IMR-90 (cell line): ENCODE measurements at regions not wholly inside any gene's neighbourhood (a gene's known extent, or its start where the extent isn't known, plus 50 kb on each side); places are given as distances from the start of the nearest gene placed in this dataset.
"Not testable (repeated sequence)": the region's sequence is repeated elsewhere in the genome, so short reads cannot be mapped to it uniquely, and the experiment has no call there.

ENCODE experiments used
- ATAC-seq: fragments of 200-7000 bp; cut with Tn5 transposase; 2 replicates; pipeline ENCODE4 v1.9.1; 2020; ENCODE audit warnings: low read depth, mild to moderate bottlenecking, moderate library complexity
- BruUV-seq: library from RNA; stranded (reverse); fragments of 400-500 nt; replicated peaks from 2 replicates; lab custom pipeline; 2021; lab: Mats Ljungman, UMichigan
- CTCF ChIA-PET: fragments of 300-600 bp; formaldehyde crosslinking; extraction: SDS; loops from one replicate; lab custom pipeline; 2021; ENCODE audit warnings: antibody characterized with exemption; lab: Yijun Ruan, JAX
- POLR2A ChIA-PET: fragments of 300-600 bp; sonication (Branson Sonifier 250); formaldehyde crosslinking; loops from one replicate; lab custom pipeline; 2022; ENCODE audit warnings: antibody characterized with exemption; ENCODE audit not compliant: unreplicated experiment; lab: Charles Lee
- DNase-seq: peaks from one replicate; pipeline ENCODE4 v3.0.0; 2013
- H2AFZ ChIP-seq: replicated peaks from 2 replicates; pipeline ENCODE3; 2013; ENCODE audit warnings: low read length, mild to moderate bottlenecking; ENCODE audit not compliant: poor library complexity
- H2AK5ac ChIP-seq: 2 replicates; pipeline ENCODE4 v1.6.1; 2013; ENCODE audit warnings: low read depth, low read length, inconsistent platforms
- H2AK9ac ChIP-seq: replicated peaks from 2 replicates; pipeline ENCODE3; 2013; ENCODE audit warnings: mild to moderate bottlenecking, low read depth, low read length, moderate library complexity; ENCODE audit not compliant: poor library complexity
- H2BK120ac ChIP-seq: 2 replicates; pipeline ENCODE4 v1.6.1; 2013; ENCODE audit warnings: low read depth, low read length, inconsistent platforms
- H2BK15ac ChIP-seq: 3 replicates; pipeline ENCODE4 v1.6.1; 2013; ENCODE audit warnings: low read depth, low read length, inconsistent platforms
- H2BK20ac ChIP-seq: 2 replicates; pipeline ENCODE4 v1.6.1; 2013; ENCODE audit warnings: low read depth, mild to moderate bottlenecking, inconsistent platforms, low read length, moderate library complexity
- H2BK5ac ChIP-seq: 2 replicates; pipeline ENCODE4 v1.6.1; 2013; ENCODE audit warnings: mild to moderate bottlenecking, low read depth, low read length, inconsistent platforms; ENCODE audit not compliant: poor library complexity, severe bottlenecking
- H3K14ac ChIP-seq: replicated peaks from 2 replicates; pipeline ENCODE4 v1.6.1; 2013; ENCODE audit warnings: low read depth, low read length, inconsistent platforms
- H3K18ac ChIP-seq: 2 replicates; pipeline ENCODE4 v1.6.1; 2013; ENCODE audit warnings: low read depth, low read length, control low read depth
- H3K23ac ChIP-seq: 2 replicates; pipeline ENCODE4 v1.6.1; 2013; ENCODE audit warnings: low read depth, low read length, inconsistent platforms
- H3K27ac ChIP-seq: 2 replicates; pipeline ENCODE4 v1.5.1; 2013; ENCODE audit warnings: mild to moderate bottlenecking, control low read depth, low read length; ENCODE audit not compliant: insufficient read depth
- H3K27me3 ChIP-seq: 2 replicates; pipeline ENCODE4 v1.6.1; 2013; ENCODE audit warnings: low read length; ENCODE audit not compliant: control insufficient read depth, insufficient read depth
- H3K36me3 ChIP-seq: 2 replicates; pipeline ENCODE4 v1.6.1; 2013; ENCODE audit warnings: low read length, mixed read lengths; ENCODE audit not compliant: control insufficient read depth, insufficient read depth
- H3K4ac ChIP-seq: 2 replicates; pipeline ENCODE4 v1.6.1; 2013; ENCODE audit warnings: low read depth, low read length, inconsistent platforms
- H3K4me1 ChIP-seq: 2 replicates; pipeline ENCODE4 v1.6.1; 2013; ENCODE audit warnings: low read length, mixed read lengths; ENCODE audit not compliant: control insufficient read depth, insufficient read depth
- H3K4me2 ChIP-seq: 2 replicates; pipeline ENCODE4 v1.6.1; 2013; ENCODE audit warnings: low read depth, mild to moderate bottlenecking, control low read depth, low read length, moderate library complexity
- H3K4me3 ChIP-seq: 2 replicates; pipeline ENCODE4 v1.5.1; 2013; ENCODE audit warnings: low read depth, mild to moderate bottlenecking, control low read depth, low read length, moderate library complexity; ENCODE audit not compliant: insufficient read depth
- H3K56ac ChIP-seq: 2 replicates; pipeline ENCODE4 v1.6.1; 2013; ENCODE audit warnings: low read length, inconsistent platforms; ENCODE audit not compliant: insufficient read depth; ENCODE audit errors: extremely low read depth
- H3K79me1 ChIP-seq, 2 experiments: 2 replicates each; pipeline ENCODE4 v1.6.1; 2013; ENCODE audit warnings: low read length in 2 of 2, inconsistent platforms in 1 of 2, low read depth in 1 of 2
- H3K9ac ChIP-seq: 2 replicates; pipeline ENCODE4 v1.6.1; 2013; ENCODE audit warnings: low read depth, low read length, control low read depth
- H3K9me1 ChIP-seq: 2 replicates; pipeline ENCODE4 v1.6.1; 2013; ENCODE audit warnings: low read length, inconsistent platforms; ENCODE audit not compliant: insufficient read depth
- H3K9me3 ChIP-seq: 2 replicates; pipeline ENCODE4 v1.6.1; 2013; ENCODE audit warnings: low read length; ENCODE audit not compliant: control insufficient read depth, insufficient read depth
- H4K20me1 ChIP-seq: 2 replicates; pipeline ENCODE4 v1.6.1; 2013; ENCODE audit warnings: low read length, inconsistent platforms; ENCODE audit not compliant: insufficient read depth
- H4K5ac ChIP-seq: 2 replicates; pipeline ENCODE4 v1.6.1; 2013; ENCODE audit warnings: mild to moderate bottlenecking, low read depth, low read length, control low read depth
- H4K8ac ChIP-seq, 2 experiments: 2 replicates each; pipeline ENCODE4 v1.6.1; 2013; ENCODE audit warnings: low read depth in 2 of 2, low read length in 2 of 2, control low read depth in 1 of 2, inconsistent platforms in 1 of 2
- H4K91ac ChIP-seq: 2 replicates; pipeline ENCODE4 v1.6.1; 2013; ENCODE audit warnings: low read depth, low read length, inconsistent platforms; ENCODE audit not compliant: insufficient read depth
- CEBPB ChIP-seq: IDR thresholded peaks from 2 replicates; pipeline ENCODE4 v1.6.1; 2012; ENCODE audit warnings: low read depth, low read length, improper control_type of control experiment
- WGBS, 2 experiments: methylation state at CpG; one replicate each; pipeline versions ENCODE4 v1.1.5 to v1.1.7; 2013; ENCODE audit warnings: missing lambda C conversion rate in 2 of 2; ENCODE audit not compliant: insufficient read length in 1 of 2; ENCODE audit errors: extremely low coverage in 2 of 2; 5-methylcytosine and 5-hydroxymethylcytosine counted together
- dilution Hi-C: fragments of 300-500 bp; cut with HindIII; formaldehyde crosslinking; loops from one replicate; pipeline ENCODE4 v1.14.3; 2018; ENCODE audit warnings: low sequenced_read_pairs; ENCODE audit not compliant: unreplicated experiment
- in situ Hi-C: fragments of 300-500 bp; cut with MboI; formaldehyde crosslinking; loops from 3 replicates; pipeline ENCODE4 v1.14.3; 2019; ENCODE audit warnings: low sequenced_read_pairs, inconsistent platforms, mixed read lengths
- intact Hi-C: fragments of 100-400 bp; cut with micrococcal nuclease; formaldehyde crosslinking; loops from 2 replicates; pipeline ENCODE4 v1.10.0; 2022

- Histone ChIP-seq H4K8ac (peak overlapping the region; percentile 29 to 73; a peak in 3 of 4 replicates), H3K23ac (peak overlapping the region; percentile 63), H2BK120ac (peak overlapping the region; percentile 96), H3K4ac (peak overlapping the region; percentile 95), H3K4me1 (peaks cover 11% of the 10 kb centered on the region), H2BK20ac (peak overlapping the region; percentile 97), H2AK5ac (peak overlapping the region; percentile 88), H3K14ac (peak overlapping the region; percentile 79), H4K91ac (peak overlapping the region; percentile 88), H2BK5ac (peak overlapping the region; percentile 74), H3K27ac (peak overlapping the region; percentile 9; the same call in 1 of the 2 replicates), H3K18ac (peak overlapping the region; percentile 24; the same call in 1 of the 2 replicates), H2BK15ac (peak overlapping the region; percentile 93)
- H4K20me1 ChIP-seq, CTCF ChIA-PET, H3K9me1 ChIP-seq, H4K5ac ChIP-seq, dilution Hi-C loops, H3K27me3 ChIP-seq, in situ Hi-C loops, H3K56ac ChIP-seq, intact Hi-C loops, H3K36me3 ChIP-seq, H3K9me3 ChIP-seq, H3K79me1 ChIP-seq, H2AK9ac ChIP-seq, H3K9ac ChIP-seq, H2AFZ ChIP-seq, POLR2A ChIA-PET, BruUV-seq, H3K4me3 ChIP-seq, H3K4me2 ChIP-seq: not testable (repeated sequence)
- DNase-seq: peak; percentile 73
- peak; percentile 41; the same call in 1 of the 2 replicates for ATAC-seq
- peak; percentile 30; the same call in 1 of the 2 replicates for TF ChIP-seq CEBPB
- 6% methylated on average over 2 of the region's 2 CpGs; no CpG with 5 or more reads in 1 of the 2 experiments for WGBS, 2 experiments
Observed at GRCh38 chr1:221958161-221958562, 216.3 kb upstream of the DUSP10 start.

GRCh38 chr1:221957350-221957749, 215.5 kb upstream of the DUSP10 start:
- ATAC-seq, POLR2A ChIA-PET, BruUV-seq: not testable (repeated sequence)

More at GRCh38 chr1:221957350-221957749, 215.5 kb upstream of the DUSP10 start:
- H4K5ac ChIP-seq, CTCF ChIA-PET, DNase-seq, H2AK9ac ChIP-seq, H3K36me3 ChIP-seq, dilution Hi-C loops, H3K9me1 ChIP-seq, H3K4me2 ChIP-seq, H3K4me3 ChIP-seq, H4K20me1 ChIP-seq, in situ Hi-C loops, H3K9ac ChIP-seq, H3K18ac ChIP-seq, H4K91ac ChIP-seq, H3K79me1 ChIP-seq, H2BK5ac ChIP-seq, intact Hi-C loops, H3K23ac ChIP-seq, H2AFZ ChIP-seq, H3K56ac ChIP-seq, H3K27me3 ChIP-seq, H3K9me3 ChIP-seq: not testable (repeated sequence)
- WGBS, 2 experiments: no CpG with 5 or more reads among the region's 3 CpGs
- Histone ChIP-seq H3K4me1 (peaks cover 10% of the 10 kb centered on the region), H2BK20ac (peak overlapping the region; percentile 77; the same call in 1 of the 2 replicates), H2AK5ac (peak overlapping the region; percentile 66; the same call in 1 of the 2 replicates), H4K8ac (peak overlapping the region in 1 of 2 experiments; percentile 68; a peak in 1 of 4 replicates), H2BK120ac (peak overlapping the region; percentile 84), H3K4ac (peak overlapping the region; percentile 81), H2BK15ac (peak overlapping the region; percentile 71; the same call in 1 of the 3 replicates), H3K27ac (peak overlapping the region; percentile 37; the same call in 1 of the 2 replicates), H3K14ac (0 out of 2 replicates have a peak overlapping the region, but pooled peaks have one; percentile 53)
